Activated gamma-delta T cell treated with anti-CD3 and anti-CD28 coated beads, Interleukin-2, amount 50 U/mL, for 16 hours (primary cell): ENCODE measurements at regions not wholly inside any gene's neighbourhood (a gene's known extent, or its start where the extent isn't known, plus 50 kb on each side); places are given as distances from the start of the nearest gene placed in this dataset.

Source experiments
- DNase-seq: peaks from one replicate; pipeline ENCODE4 v3.0.0-alpha.2; 2020; ENCODE audit warnings: low read depth

GRCh38 chr2:133667085-133667484 is 98.8 kb upstream of the NCKAP5 start:
- no peak for DNase-seq

- DNase-seq = no peak
These were observed 99.7 kb upstream of the NCKAP5 start for GRCh38 chr2:133667968-133668367.

GRCh38 chr2:133668547-133668946 is 100.3 kb upstream of the NCKAP5 start:
- no peak for DNase-seq

- no peak for DNase-seq
These were observed 105.1 kb upstream of the NCKAP5 start for GRCh38 chr2:133673305-133673905.

GRCh38 chr2:133674066-133674432 is 105.8 kb upstream of the NCKAP5 start:
- no peak for DNase-seq

GRCh38 chr2:133674433-133675331 is 106.4 kb upstream of the NCKAP5 start:
- no peak for DNase-seq

- DNase-seq = no peak
These were observed 108.3 kb upstream of the NCKAP5 start for GRCh38 chr2:133676392-133677130.

- DNase-seq = no peak
These were observed 112.2 kb upstream of the NCKAP5 start for GRCh38 chr2:133680343-133681049.

GRCh38 chr2:133682347-133682746 is 114.1 kb upstream of the NCKAP5 start:
- DNase-seq = no peak

GRCh38 chr2:133682906-133683305 is 114.6 kb upstream of the NCKAP5 start:
- DNase-seq = no peak

- no peak for DNase-seq
These were observed 117.5 kb upstream of the NCKAP5 start for GRCh38 chr2:133685636-133686215.

- DNase-seq = no peak
These were observed 122.5 kb upstream of the NCKAP5 start for GRCh38 chr2:133690780-133691179.

- no peak for DNase-seq
These were observed 123.1 kb upstream of the NCKAP5 start for GRCh38 chr2:133691336-133691735.

- DNase-seq = no peak
These were observed 137.0 kb upstream of the NCKAP5 start for GRCh38 chr2:133705287-133705686.

GRCh38 chr2:133710613-133711012 is 142.3 kb upstream of the NCKAP5 start:
- no peak for DNase-seq

- DNase-seq = no peak
These were observed 142.9 kb upstream of the NCKAP5 start for GRCh38 chr2:133711201-133711600.

- no peak for DNase-seq
These were observed 143.5 kb upstream of the NCKAP5 start for GRCh38 chr2:133711806-133712205.

GRCh38 chr2:133712369-133712768 is 144.1 kb upstream of the NCKAP5 start:
- no peak for DNase-seq

GRCh38 chr2:133713049-133713580 is 144.9 kb upstream of the NCKAP5 start:
- no peak for DNase-seq

- no peak for DNase-seq
These were observed 147.9 kb upstream of the NCKAP5 start for GRCh38 chr2:133716166-133716565.

GRCh38 chr2:133717497-133717896 is 149.2 kb upstream of the NCKAP5 start:
- no peak for DNase-seq
